ENCODE measurements at regions not wholly inside any gene's neighbourhood (a gene's known extent, or its start where the extent isn't known, plus 50 kb on each side); places are given as distances from the start of the nearest gene placed in this dataset.

- H3K4me3 ChIP-seq (replicated peaks in 1 of 3; ENCODE audit: insufficient read depth in 1 of 3, low read depth in 1 of 3, low read length in 3 of 3): no peak overlapping the region
- no peak for TF ChIP-seq CTCF (IDR thresholded peaks at IDR 0.05; ENCODE audit: extremely low read depth in 1 of 2, insufficient read depth in 1 of 2, low read depth in 1 of 2, low read length in 2 of 2)
- TF ChIP-seq FOS (IDR thresholded peaks at IDR 0.05; ENCODE audit: borderline replicate concordance, insufficient read depth, low read length): no peak
- no peak for TF ChIP-seq GATA2 (IDR thresholded peaks at IDR 0.05; ENCODE audit: insufficient read depth, insufficient read length, low read depth, low read length)
- no peak for TF ChIP-seq EZH2 (IDR thresholded peaks at IDR 0.05; ENCODE audit: borderline replicate concordance, low read depth, low read length, severe bottlenecking)
- TF ChIP-seq JUN (IDR thresholded peaks at IDR 0.05; ENCODE audit: borderline replicate concordance, insufficient read depth, insufficient read length, low read depth): no peak
- TF ChIP-seq POLR2AphosphoS5 (IDR thresholded peaks at IDR 0.05; ENCODE audit: insufficient read depth, low read depth, low read length): no peak
- no peak for TF ChIP-seq MAX (IDR thresholded peaks at IDR 0.05; ENCODE audit: insufficient read depth, insufficient read length)
- TF ChIP-seq POLR2A (IDR thresholded peaks at IDR 0.05; ENCODE audit: low read depth, low read length): no peak
- TF ChIP-seq MYC (IDR thresholded peaks at IDR 0.05; ENCODE audit: low read depth, low read length): no peak
- H3K36me3 ChIP-seq (ENCODE audit: control insufficient read depth in 2 of 2, extremely low read depth in 1 of 2, insufficient read depth in 2 of 2, low read length in 2 of 2): no peaks in the 10 kb centered on the region
- no peak overlapping the region for H3K27ac ChIP-seq (ENCODE audit: insufficient read depth, low read depth, low read length)
- no TSS peak for BruUV-seq (replicated peaks)
- no peaks in the 10 kb centered on the region for H3K79me2 ChIP-seq (ENCODE audit: control insufficient read depth, insufficient read depth, low read length)
- ChIA-PET CTCF (no interaction called here), POLR2A (no interaction called here)
- H3K9me1 ChIP-seq (replicated peaks; ENCODE audit: control insufficient read depth, extremely low read depth, insufficient read depth, low read length): no peaks in the 10 kb centered on the region
- H3K4me2 ChIP-seq (ENCODE audit: insufficient read depth, low read length): no peak overlapping the region
- no peaks in the 10 kb centered on the region for H4K20me1 ChIP-seq (replicated peaks; ENCODE audit: control insufficient read depth, extremely low read depth, insufficient read depth, low read length)
- intact Hi-C loops (cut with micrococcal nuclease): no loop called here
- no peaks in the 10 kb centered on the region for H3K27me3 ChIP-seq (ENCODE audit: control insufficient read depth in 2 of 2, insufficient read depth in 2 of 2, low read length in 2 of 2)
- no peaks in the 10 kb centered on the region for H3K4me1 ChIP-seq (ENCODE audit: control insufficient read depth, extremely low read depth, insufficient read depth, low read length)
- no peak overlapping the region for H3K9ac ChIP-seq (replicated peaks; ENCODE audit: extremely low read depth, insufficient read depth, low read length)
- no peaks in the 10 kb centered on the region for H3K9me3 ChIP-seq (replicated peaks; ENCODE audit: control insufficient read depth, insufficient read depth, low read length)
- H2AFZ ChIP-seq (ENCODE audit: low read depth, low read length): no peak overlapping the region
- dilution Hi-C loops (cut with MboI; ENCODE audit: extremely low pct_ligation_motif_present, low sequenced_read_pairs): no loop called here
- FAIRE-seq (no peak), DNase-seq (ENCODE audit: low read depth, low spot score) (no peak)
These were observed 326.7 kb upstream of the SUCLG2 start for GRCh38 chr3:67981077-67981476.

Measured in endothelial cell of umbilical vein (primary cell).